ENCODE measurements at regions not wholly inside any gene's neighbourhood (a gene's known extent, or its start where the extent isn't known, plus 50 kb on each side); places are given as distances from the start of the nearest gene placed in this dataset.
A peak's percentile ranks its signal among the peaks of the same experiment; 100 is the strongest.

DNA sequence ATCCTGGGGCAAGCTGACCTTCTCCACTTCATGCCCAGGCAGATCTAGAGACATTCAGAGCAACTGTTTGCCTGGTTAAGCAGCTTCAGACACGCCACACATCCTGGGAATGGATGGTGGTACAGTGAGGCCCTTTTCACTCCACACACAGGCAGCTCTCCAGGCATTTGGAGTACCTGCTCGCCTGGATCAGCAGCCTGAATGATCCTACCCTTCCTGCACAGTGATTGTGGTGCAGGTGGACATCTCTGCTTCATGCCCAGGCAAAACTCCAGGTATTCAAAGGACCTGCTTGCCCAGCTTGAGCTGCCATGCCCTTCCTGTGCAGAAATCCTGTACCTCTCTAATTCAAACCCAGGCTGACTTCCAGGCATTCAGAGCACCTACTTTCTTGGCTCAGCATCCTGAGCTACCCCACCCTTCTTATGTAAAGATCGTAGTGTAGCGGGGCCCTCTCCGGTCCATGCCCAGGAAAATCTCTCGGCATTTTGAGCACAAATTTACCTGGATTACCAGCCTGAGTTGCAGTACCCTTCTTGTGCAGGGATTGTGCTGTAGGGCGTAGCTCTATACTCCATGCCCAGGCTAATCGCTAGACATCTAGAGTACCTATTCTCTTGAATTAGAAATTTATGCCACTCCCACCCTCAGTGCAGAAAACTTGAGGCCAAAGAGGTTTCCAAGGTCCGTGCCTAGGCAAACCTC lies 972.8 kb downstream of the ANKRD7 start:
- H3K4me3 Mint-ChIP-seq (ENCODE audit: unreplicated experiment), result no peak overlapping the region
- H3K27me3 Mint-ChIP-seq (ENCODE audit: unreplicated experiment), result peaks cover 26% of the 10 kb centered on the region
- H3K36me3 Mint-ChIP-seq (ENCODE audit: unreplicated experiment), result no peaks in the 10 kb centered on the region
- H3K4me1 Mint-ChIP-seq (ENCODE audit: unreplicated experiment), result no peaks in the 10 kb centered on the region
- no peak overlapping the region for H3K27ac Mint-ChIP-seq (ENCODE audit: unreplicated experiment)
- DNase-seq (ENCODE audit: extremely low spot score, unreplicated experiment), result no peak
- TF ChIP-seq, protein P1, sequence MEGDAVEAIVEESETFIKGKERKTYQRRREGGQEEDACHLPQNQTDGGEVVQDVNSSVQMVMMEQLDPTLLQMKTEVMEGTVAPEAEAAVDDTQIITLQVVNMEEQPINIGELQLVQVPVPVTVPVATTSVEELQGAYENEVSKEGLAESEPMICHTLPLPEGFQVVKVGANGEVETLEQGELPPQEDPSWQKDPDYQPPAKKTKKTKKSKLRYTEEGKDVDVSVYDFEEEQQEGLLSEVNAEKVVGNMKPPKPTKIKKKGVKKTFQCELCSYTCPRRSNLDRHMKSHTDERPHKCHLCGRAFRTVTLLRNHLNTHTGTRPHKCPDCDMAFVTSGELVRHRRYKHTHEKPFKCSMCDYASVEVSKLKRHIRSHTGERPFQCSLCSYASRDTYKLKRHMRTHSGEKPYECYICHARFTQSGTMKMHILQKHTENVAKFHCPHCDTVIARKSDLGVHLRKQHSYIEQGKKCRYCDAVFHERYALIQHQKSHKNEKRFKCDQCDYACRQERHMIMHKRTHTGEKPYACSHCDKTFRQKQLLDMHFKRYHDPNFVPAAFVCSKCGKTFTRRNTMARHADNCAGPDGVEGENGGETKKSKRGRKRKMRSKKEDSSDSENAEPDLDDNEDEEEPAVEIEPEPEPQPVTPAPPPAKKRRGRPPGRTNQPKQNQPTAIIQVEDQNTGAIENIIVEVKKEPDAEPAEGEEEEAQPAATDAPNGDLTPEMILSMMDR (IDR thresholded peaks at IDR 0.05), result no peak
- no peaks in the 10 kb centered on the region for H3K9me3 Mint-ChIP-seq (ENCODE audit: unreplicated experiment)

DNA sequence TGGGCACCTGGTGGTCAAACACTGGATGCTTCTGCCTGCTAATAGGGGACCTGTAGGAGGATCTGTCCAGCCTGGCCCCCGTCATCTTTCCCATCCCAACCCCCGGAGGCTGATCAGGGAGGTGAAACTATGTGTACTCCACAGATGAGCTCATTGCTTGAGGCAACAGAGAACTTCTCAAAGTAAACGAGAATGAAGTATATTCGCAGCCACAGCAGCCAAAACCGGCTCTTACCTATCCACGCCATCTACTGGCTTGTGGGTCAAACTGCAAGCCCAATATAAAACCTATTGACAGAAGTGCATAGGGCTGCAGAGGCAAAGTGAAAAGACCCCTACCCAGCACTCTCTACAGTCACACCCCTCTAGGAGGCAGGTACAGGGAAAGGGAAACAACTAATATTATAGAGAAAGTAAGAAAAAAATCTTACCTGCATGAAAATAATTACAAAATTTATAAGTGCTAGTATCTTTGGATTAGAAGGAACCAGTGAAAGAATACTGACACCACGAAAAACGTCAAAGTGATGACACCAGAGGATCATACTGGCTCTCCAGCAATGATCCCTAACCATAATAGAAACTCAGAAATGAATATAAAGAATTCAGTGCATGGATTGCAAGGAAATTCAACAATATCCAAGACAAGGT lies 973.5 kb downstream of the ANKRD7 start:
- Mint-ChIP-seq H3K27me3 (ENCODE audit: unreplicated experiment) (peaks cover 26% of the 10 kb centered on the region), H3K36me3 (ENCODE audit: unreplicated experiment) (no peaks in the 10 kb centered on the region), H3K4me3 (ENCODE audit: unreplicated experiment) (no peak overlapping the region), H3K27ac (ENCODE audit: unreplicated experiment) (no peak overlapping the region), H3K9me3 (ENCODE audit: unreplicated experiment) (no peaks in the 10 kb centered on the region), H3K4me1 (ENCODE audit: unreplicated experiment) (no peaks in the 10 kb centered on the region)
- TF ChIP-seq, protein P1 (IDR thresholded peaks at IDR 0.05), result peak; percentile 79
- no peak for DNase-seq (ENCODE audit: extremely low spot score, unreplicated experiment)

DNA sequence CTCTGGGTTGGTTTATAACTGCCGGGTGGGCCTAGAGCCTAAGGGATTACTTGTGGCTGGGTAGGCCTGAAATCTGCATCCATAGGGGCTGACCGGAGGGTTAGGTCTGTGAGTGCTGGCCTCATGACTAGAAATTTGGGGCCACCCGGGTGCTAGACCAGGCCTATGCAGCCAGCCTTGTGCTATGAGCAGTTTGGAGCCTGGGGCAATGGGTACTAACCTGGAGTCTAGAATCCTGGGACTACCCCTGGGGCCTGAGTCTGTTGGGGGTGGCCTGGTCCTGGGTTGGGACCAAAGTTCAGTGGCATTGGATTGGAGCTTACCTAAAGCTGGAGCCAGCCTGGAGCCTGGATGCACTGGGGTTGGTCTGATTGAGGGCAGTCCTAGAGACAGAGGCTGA lies 995.2 kb downstream of the ANKRD7 start:
- Mint-ChIP-seq H3K27ac (ENCODE audit: unreplicated experiment) (no peak overlapping the region), H3K9me3 (ENCODE audit: unreplicated experiment) (peaks cover 14% of the 10 kb centered on the region), H3K27me3 (ENCODE audit: unreplicated experiment) (no peaks in the 10 kb centered on the region), H3K4me3 (ENCODE audit: unreplicated experiment) (no peak overlapping the region), H3K36me3 (ENCODE audit: unreplicated experiment) (no peaks in the 10 kb centered on the region), H3K4me1 (ENCODE audit: unreplicated experiment) (no peaks in the 10 kb centered on the region)
- no peak for DNase-seq (ENCODE audit: extremely low spot score, unreplicated experiment)
- TF ChIP-seq, protein P1 (IDR thresholded peaks at IDR 0.05), result no peak

DNA sequence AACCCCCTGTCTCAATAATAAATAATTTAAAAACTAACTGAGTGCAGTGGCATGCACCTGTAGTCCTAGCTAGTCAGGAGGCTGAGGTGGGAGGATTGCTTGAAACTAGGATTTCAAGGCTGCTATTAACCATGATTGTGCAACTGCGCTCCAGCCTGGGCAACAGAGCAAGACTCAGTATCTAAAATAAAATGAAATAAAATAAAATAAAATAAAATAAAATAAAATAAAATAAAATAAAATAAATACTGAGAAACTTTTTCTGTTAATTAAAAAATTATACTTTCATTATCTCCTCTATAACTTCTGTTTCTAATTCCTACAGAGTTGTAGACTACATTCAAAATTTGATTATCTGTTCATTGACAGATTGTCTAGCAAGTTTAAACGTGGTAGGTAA lies 999.4 kb downstream of the ANKRD7 start:
- TF ChIP-seq, protein P1 (IDR thresholded peaks at IDR 0.05), result no peak
- no peak overlapping the region for H3K27ac Mint-ChIP-seq (ENCODE audit: unreplicated experiment)
- H3K27me3 Mint-ChIP-seq (ENCODE audit: unreplicated experiment), result no peaks in the 10 kb centered on the region
- H3K9me3 Mint-ChIP-seq (ENCODE audit: unreplicated experiment), result no peaks in the 10 kb centered on the region
- H3K36me3 Mint-ChIP-seq (ENCODE audit: unreplicated experiment), result no peaks in the 10 kb centered on the region
- H3K4me1 Mint-ChIP-seq (ENCODE audit: unreplicated experiment), result no peaks in the 10 kb centered on the region
- no peak overlapping the region for H3K4me3 Mint-ChIP-seq (ENCODE audit: unreplicated experiment)
- no peak for DNase-seq (ENCODE audit: extremely low spot score, unreplicated experiment)

DNA sequence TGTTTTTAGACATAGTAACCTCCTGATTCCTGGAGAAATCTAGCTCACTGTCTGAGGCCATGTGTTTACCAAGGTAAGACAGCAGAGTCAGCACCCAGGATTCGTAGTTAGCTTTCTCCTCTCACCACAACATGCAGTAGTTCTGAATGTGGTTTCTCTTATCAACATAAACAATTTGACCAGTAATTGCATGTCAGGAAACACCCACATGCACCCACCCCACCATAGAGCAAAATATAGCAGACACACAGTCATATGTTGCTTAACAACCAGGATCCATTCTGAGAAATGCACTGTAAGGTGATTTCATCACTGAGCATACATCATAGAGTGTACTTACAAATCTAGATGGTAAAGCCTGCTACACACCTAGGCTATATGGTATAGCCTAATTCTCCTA lies 1004.0 kb downstream of the ANKRD7 start:
- Mint-ChIP-seq H3K36me3 (ENCODE audit: unreplicated experiment) (no peaks in the 10 kb centered on the region), H3K4me3 (ENCODE audit: unreplicated experiment) (no peak overlapping the region), H3K27ac (ENCODE audit: unreplicated experiment) (no peak overlapping the region), H3K9me3 (ENCODE audit: unreplicated experiment) (no peaks in the 10 kb centered on the region), H3K4me1 (ENCODE audit: unreplicated experiment) (no peaks in the 10 kb centered on the region), H3K27me3 (ENCODE audit: unreplicated experiment) (no peaks in the 10 kb centered on the region)
- TF ChIP-seq, protein P1 (IDR thresholded peaks at IDR 0.05), result no peak
- no peak for DNase-seq (ENCODE audit: extremely low spot score, unreplicated experiment)
